IMR-90 (cell line): ENCODE measurements at regions not wholly inside any gene's neighbourhood (a gene's known extent, or its start where the extent isn't known, plus 50 kb on each side); places are given as distances from the start of the nearest gene placed in this dataset.
"Not testable (repeated sequence)": the region's sequence is repeated elsewhere in the genome, so short reads cannot be mapped to it uniquely, and the experiment has no call there.

Experiments
- ATAC-seq: fragments of 200-7000 bp; cut with Tn5 transposase; 2 replicates; pipeline ENCODE4 v1.9.1; 2020; ENCODE audit warnings: low read depth, mild to moderate bottlenecking, moderate library complexity
- BruUV-seq: library from RNA; stranded (reverse); fragments of 400-500 nt; replicated peaks from 2 replicates; lab custom pipeline; 2021; lab: Mats Ljungman, UMichigan
- CTCF ChIA-PET: fragments of 300-600 bp; formaldehyde crosslinking; extraction: SDS; loops from one replicate; lab custom pipeline; 2021; ENCODE audit warnings: antibody characterized with exemption; lab: Yijun Ruan, JAX
- POLR2A ChIA-PET: fragments of 300-600 bp; sonication (Branson Sonifier 250); formaldehyde crosslinking; loops from one replicate; lab custom pipeline; 2022; ENCODE audit warnings: antibody characterized with exemption; ENCODE audit not compliant: unreplicated experiment; lab: Charles Lee
- DNase-seq: peaks from one replicate; pipeline ENCODE4 v3.0.0; 2013
- H2AFZ ChIP-seq: replicated peaks from 2 replicates; pipeline ENCODE3; 2013; ENCODE audit warnings: low read length, mild to moderate bottlenecking; ENCODE audit not compliant: poor library complexity
- H2AK5ac ChIP-seq: 2 replicates; pipeline ENCODE4 v1.6.1; 2013; ENCODE audit warnings: low read depth, low read length, inconsistent platforms
- H2AK9ac ChIP-seq: replicated peaks from 2 replicates; pipeline ENCODE3; 2013; ENCODE audit warnings: mild to moderate bottlenecking, low read depth, low read length, moderate library complexity; ENCODE audit not compliant: poor library complexity
- H2BK120ac ChIP-seq: 2 replicates; pipeline ENCODE4 v1.6.1; 2013; ENCODE audit warnings: low read depth, low read length, inconsistent platforms
- H2BK15ac ChIP-seq: 3 replicates; pipeline ENCODE4 v1.6.1; 2013; ENCODE audit warnings: low read depth, low read length, inconsistent platforms
- H2BK20ac ChIP-seq: 2 replicates; pipeline ENCODE4 v1.6.1; 2013; ENCODE audit warnings: low read depth, mild to moderate bottlenecking, inconsistent platforms, low read length, moderate library complexity
- H2BK5ac ChIP-seq: 2 replicates; pipeline ENCODE4 v1.6.1; 2013; ENCODE audit warnings: mild to moderate bottlenecking, low read depth, low read length, inconsistent platforms; ENCODE audit not compliant: poor library complexity, severe bottlenecking
- H3K14ac ChIP-seq: replicated peaks from 2 replicates; pipeline ENCODE4 v1.6.1; 2013; ENCODE audit warnings: low read depth, low read length, inconsistent platforms
- H3K18ac ChIP-seq: 2 replicates; pipeline ENCODE4 v1.6.1; 2013; ENCODE audit warnings: low read depth, low read length, control low read depth
- H3K23ac ChIP-seq: 2 replicates; pipeline ENCODE4 v1.6.1; 2013; ENCODE audit warnings: low read depth, low read length, inconsistent platforms
- H3K27ac ChIP-seq: 2 replicates; pipeline ENCODE4 v1.5.1; 2013; ENCODE audit warnings: mild to moderate bottlenecking, control low read depth, low read length; ENCODE audit not compliant: insufficient read depth
- H3K27me3 ChIP-seq: 2 replicates; pipeline ENCODE4 v1.6.1; 2013; ENCODE audit warnings: low read length; ENCODE audit not compliant: control insufficient read depth, insufficient read depth
- H3K36me3 ChIP-seq: 2 replicates; pipeline ENCODE4 v1.6.1; 2013; ENCODE audit warnings: low read length, mixed read lengths; ENCODE audit not compliant: control insufficient read depth, insufficient read depth
- H3K4ac ChIP-seq: 2 replicates; pipeline ENCODE4 v1.6.1; 2013; ENCODE audit warnings: low read depth, low read length, inconsistent platforms
- H3K4me1 ChIP-seq: 2 replicates; pipeline ENCODE4 v1.6.1; 2013; ENCODE audit warnings: low read length, mixed read lengths; ENCODE audit not compliant: control insufficient read depth, insufficient read depth
- H3K4me2 ChIP-seq: 2 replicates; pipeline ENCODE4 v1.6.1; 2013; ENCODE audit warnings: low read depth, mild to moderate bottlenecking, control low read depth, low read length, moderate library complexity
- H3K4me3 ChIP-seq: 2 replicates; pipeline ENCODE4 v1.5.1; 2013; ENCODE audit warnings: low read depth, mild to moderate bottlenecking, control low read depth, low read length, moderate library complexity; ENCODE audit not compliant: insufficient read depth
- H3K56ac ChIP-seq: 2 replicates; pipeline ENCODE4 v1.6.1; 2013; ENCODE audit warnings: low read length, inconsistent platforms; ENCODE audit not compliant: insufficient read depth; ENCODE audit errors: extremely low read depth
- H3K79me1 ChIP-seq, 2 experiments: 2 replicates each; pipeline ENCODE4 v1.6.1; 2013; ENCODE audit warnings: low read length in 2 of 2, inconsistent platforms in 1 of 2, low read depth in 1 of 2
- H3K9ac ChIP-seq: 2 replicates; pipeline ENCODE4 v1.6.1; 2013; ENCODE audit warnings: low read depth, low read length, control low read depth
- H3K9me1 ChIP-seq: 2 replicates; pipeline ENCODE4 v1.6.1; 2013; ENCODE audit warnings: low read length, inconsistent platforms; ENCODE audit not compliant: insufficient read depth
- H3K9me3 ChIP-seq: 2 replicates; pipeline ENCODE4 v1.6.1; 2013; ENCODE audit warnings: low read length; ENCODE audit not compliant: control insufficient read depth, insufficient read depth
- H4K20me1 ChIP-seq: 2 replicates; pipeline ENCODE4 v1.6.1; 2013; ENCODE audit warnings: low read length, inconsistent platforms; ENCODE audit not compliant: insufficient read depth
- H4K5ac ChIP-seq: 2 replicates; pipeline ENCODE4 v1.6.1; 2013; ENCODE audit warnings: mild to moderate bottlenecking, low read depth, low read length, control low read depth
- H4K8ac ChIP-seq, 2 experiments: 2 replicates each; pipeline ENCODE4 v1.6.1; 2013; ENCODE audit warnings: low read depth in 2 of 2, low read length in 2 of 2, control low read depth in 1 of 2, inconsistent platforms in 1 of 2
- H4K91ac ChIP-seq: 2 replicates; pipeline ENCODE4 v1.6.1; 2013; ENCODE audit warnings: low read depth, low read length, inconsistent platforms; ENCODE audit not compliant: insufficient read depth
- WGBS, 2 experiments: methylation state at CpG; one replicate each; pipeline versions ENCODE4 v1.1.5 to v1.1.7; 2013; ENCODE audit warnings: missing lambda C conversion rate in 2 of 2; ENCODE audit not compliant: insufficient read length in 1 of 2; ENCODE audit errors: extremely low coverage in 2 of 2; 5-methylcytosine and 5-hydroxymethylcytosine counted together
- dilution Hi-C: fragments of 300-500 bp; cut with HindIII; formaldehyde crosslinking; loops from one replicate; pipeline ENCODE4 v1.14.3; 2018; ENCODE audit warnings: low sequenced_read_pairs; ENCODE audit not compliant: unreplicated experiment
- in situ Hi-C: fragments of 300-500 bp; cut with MboI; formaldehyde crosslinking; loops from 3 replicates; pipeline ENCODE4 v1.14.3; 2019; ENCODE audit warnings: low sequenced_read_pairs, inconsistent platforms, mixed read lengths
- intact Hi-C: fragments of 100-400 bp; cut with micrococcal nuclease; formaldehyde crosslinking; loops from 2 replicates; pipeline ENCODE4 v1.10.0; 2022

- H3K56ac ChIP-seq, H2AK5ac ChIP-seq, H2AFZ ChIP-seq, H3K18ac ChIP-seq, H3K14ac ChIP-seq, H2BK5ac ChIP-seq, H2BK15ac ChIP-seq, ATAC-seq, H3K27ac ChIP-seq, H3K4ac ChIP-seq, intact Hi-C loops, H3K9ac ChIP-seq, in situ Hi-C loops, DNase-seq, H3K4me2 ChIP-seq, H4K20me1 ChIP-seq, H2BK120ac ChIP-seq, dilution Hi-C loops, H3K4me1 ChIP-seq, H2AK9ac ChIP-seq, POLR2A ChIA-PET, CTCF ChIA-PET, H4K8ac ChIP-seq, H3K4me3 ChIP-seq, H3K23ac ChIP-seq, H3K27me3 ChIP-seq, H3K9me3 ChIP-seq, H4K5ac ChIP-seq, BruUV-seq, H4K91ac ChIP-seq, H3K36me3 ChIP-seq, H2BK20ac ChIP-seq, H3K79me1 ChIP-seq, H3K9me1 ChIP-seq: not testable (repeated sequence)
- no CpG with 5 or more reads among the region's 1 CpG for WGBS, 2 experiments
Measured at GRCh38 chrX:109896024-109896423, 106.9 kb upstream of the TMEM164 start.
